AG04449 (cell line): ENCODE measurements at regions not wholly inside any gene's neighbourhood (a gene's known extent, or its start where the extent isn't known, plus 50 kb on each side); places are given as distances from the start of the nearest gene placed in this dataset.

Experiments used
- CTCF ChIA-PET: fragments of 350-600 bp; formaldehyde crosslinking; extraction: SDS; loops from one replicate; lab custom pipeline; 2021; ENCODE audit warnings: antibody characterized with exemption; lab: Yijun Ruan, JAX
- POLR2A ChIA-PET: fragments of 400-600, 350-600 bp; formaldehyde crosslinking; extraction: SDS; loops from one replicate; lab custom pipeline; 2020; ENCODE audit warnings: antibody characterized with exemption, inconsistent platforms; lab: Yijun Ruan, JAX
- DNase-seq: peaks from one replicate; pipeline ENCODE4 v3.0.0-alpha.2; 2010; ENCODE audit warnings: low read depth, low spot score
- H3K4me3 ChIP-seq: 2 replicates; pipeline ENCODE4 v1.5.1; 2011; ENCODE audit warnings: low read depth, mild to moderate bottlenecking, control low read depth, low read length
- TF ChIP-seq, protein P1 (sequence below): IDR thresholded peaks from one replicate; pipeline ENCODE4 v1.5.1; 2011; ENCODE audit warnings: mild to moderate bottlenecking, moderate library complexity, low read length, control low read depth, inconsistent platforms; ENCODE audit not compliant: insufficient read depth; ENCODE audit errors: missing control alignments

DNA sequence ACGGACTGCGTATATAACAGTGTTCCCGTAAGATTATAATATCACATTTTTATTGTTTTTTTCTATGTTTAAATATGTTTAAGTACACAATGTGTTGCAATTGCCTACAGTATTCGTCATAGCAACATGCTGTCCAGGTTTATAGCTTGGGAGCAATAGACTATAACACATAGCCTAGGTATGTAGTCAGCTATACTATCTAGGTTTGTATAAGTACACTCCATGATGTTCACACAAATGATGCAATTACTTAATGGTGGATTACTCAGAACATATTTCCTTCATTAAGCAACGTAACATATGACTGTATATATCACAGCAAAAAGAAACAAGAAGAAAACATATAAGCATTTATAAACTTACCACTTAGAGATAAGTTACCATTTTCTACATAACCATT is 160.0 kb downstream of the CBLN1 start:
- ChIA-PET POLR2A (no interaction called here), CTCF (no interaction called here)
- TF ChIP-seq, protein P1, sequence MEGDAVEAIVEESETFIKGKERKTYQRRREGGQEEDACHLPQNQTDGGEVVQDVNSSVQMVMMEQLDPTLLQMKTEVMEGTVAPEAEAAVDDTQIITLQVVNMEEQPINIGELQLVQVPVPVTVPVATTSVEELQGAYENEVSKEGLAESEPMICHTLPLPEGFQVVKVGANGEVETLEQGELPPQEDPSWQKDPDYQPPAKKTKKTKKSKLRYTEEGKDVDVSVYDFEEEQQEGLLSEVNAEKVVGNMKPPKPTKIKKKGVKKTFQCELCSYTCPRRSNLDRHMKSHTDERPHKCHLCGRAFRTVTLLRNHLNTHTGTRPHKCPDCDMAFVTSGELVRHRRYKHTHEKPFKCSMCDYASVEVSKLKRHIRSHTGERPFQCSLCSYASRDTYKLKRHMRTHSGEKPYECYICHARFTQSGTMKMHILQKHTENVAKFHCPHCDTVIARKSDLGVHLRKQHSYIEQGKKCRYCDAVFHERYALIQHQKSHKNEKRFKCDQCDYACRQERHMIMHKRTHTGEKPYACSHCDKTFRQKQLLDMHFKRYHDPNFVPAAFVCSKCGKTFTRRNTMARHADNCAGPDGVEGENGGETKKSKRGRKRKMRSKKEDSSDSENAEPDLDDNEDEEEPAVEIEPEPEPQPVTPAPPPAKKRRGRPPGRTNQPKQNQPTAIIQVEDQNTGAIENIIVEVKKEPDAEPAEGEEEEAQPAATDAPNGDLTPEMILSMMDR, result no peak
- no peak overlapping the region for H3K4me3 ChIP-seq
- DNase-seq, result no peak

DNA sequence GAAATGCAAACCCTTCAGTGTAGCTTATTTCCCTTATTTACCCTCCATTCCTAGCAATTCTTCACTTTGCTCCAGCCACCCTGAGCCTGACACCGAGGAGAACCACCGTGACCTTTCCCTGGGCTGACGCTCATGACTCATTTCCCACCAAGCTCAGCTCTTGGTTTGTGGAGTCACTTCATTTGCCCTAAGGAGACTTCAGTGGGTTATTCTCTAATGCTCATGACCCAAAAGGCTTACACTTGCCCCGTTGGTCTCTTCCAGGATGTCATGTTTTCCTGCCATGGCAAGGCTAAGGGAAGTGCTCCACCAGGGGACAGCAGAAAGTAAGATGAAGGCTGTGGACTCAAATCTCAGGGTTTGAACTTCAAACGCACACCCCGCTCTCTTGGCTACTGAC is 161.0 kb downstream of the CBLN1 start:
- POLR2A ChIA-PET, result no interaction called here
- no peak overlapping the region for H3K4me3 ChIP-seq
- CTCF ChIA-PET, result no interaction called here
- TF ChIP-seq, protein P1, result no peak
- no peak for DNase-seq

DNA sequence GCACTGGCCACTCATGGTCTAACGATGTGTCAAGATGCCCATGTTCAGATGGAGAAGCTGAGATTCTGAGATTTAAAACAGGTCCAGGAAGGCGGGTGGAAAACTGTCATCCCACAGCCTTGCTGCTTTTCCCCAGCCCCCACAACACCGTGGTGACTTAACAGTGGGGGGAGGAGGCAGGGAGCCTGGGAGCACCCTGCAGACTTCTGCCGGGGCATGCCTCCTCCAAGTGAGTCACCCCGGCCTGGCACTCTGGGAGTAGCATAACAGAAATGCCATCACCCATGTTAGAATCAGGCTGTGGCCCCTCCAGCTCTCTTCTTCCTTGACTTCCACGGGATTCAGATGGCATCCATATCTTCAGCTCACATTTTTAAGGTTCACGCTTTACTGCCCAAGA is 164.8 kb downstream of the CBLN1 start:
- no peak for DNase-seq
- POLR2A ChIA-PET, result no interaction called here
- TF ChIP-seq, protein P1, result no peak
- CTCF ChIA-PET, result no interaction called here
- H3K4me3 ChIP-seq, result no peak overlapping the region

DNA sequence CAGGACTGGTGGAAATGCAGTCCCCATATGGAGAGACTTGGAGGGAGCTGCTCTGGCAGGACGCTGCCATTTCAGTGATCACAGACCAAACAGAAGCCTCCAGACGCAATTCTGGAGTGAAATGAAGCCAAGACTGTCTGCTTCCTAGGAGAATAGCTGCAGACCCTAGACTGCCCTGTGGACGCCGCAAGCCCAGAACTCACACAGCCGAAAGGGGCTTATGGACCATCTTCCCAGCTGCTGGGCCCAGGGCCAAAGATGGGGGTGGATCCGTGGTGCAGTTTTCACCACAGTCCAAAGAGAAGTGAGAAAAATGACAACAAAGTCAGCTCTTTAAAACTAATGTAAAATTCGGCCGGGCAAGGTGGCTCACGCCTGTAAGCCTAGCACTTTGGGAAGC is 165.7 kb downstream of the CBLN1 start:
- POLR2A ChIA-PET, result no interaction called here
- TF ChIP-seq, protein P1, result no peak
- no peak overlapping the region for H3K4me3 ChIP-seq
- DNase-seq, result no peak
- CTCF ChIA-PET, result no interaction called here

DNA sequence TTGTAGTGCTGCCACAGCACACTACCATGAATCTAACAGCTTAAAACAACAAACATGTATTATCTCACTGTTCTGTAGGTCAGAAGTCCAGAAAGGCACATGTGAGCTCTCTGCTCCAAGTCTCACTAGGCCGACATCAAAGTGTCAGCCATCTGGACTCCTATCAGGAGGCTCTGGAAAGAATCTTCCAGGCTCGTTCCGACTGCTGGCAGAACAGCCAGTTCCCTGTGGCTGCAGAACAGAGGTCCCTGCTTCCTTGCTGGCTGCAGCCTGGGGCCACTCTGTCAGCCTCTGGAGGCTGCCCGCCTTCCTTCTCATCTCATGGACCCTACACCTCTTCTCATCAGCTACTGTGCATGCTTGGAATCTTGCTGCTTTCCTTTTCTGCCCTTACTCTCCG is 168.9 kb downstream of the CBLN1 start:
- no peak overlapping the region for H3K4me3 ChIP-seq
- DNase-seq, result no peak
- TF ChIP-seq, protein P1, result no peak
- POLR2A ChIA-PET, result no interaction called here
- CTCF ChIA-PET, result no interaction called here

DNA sequence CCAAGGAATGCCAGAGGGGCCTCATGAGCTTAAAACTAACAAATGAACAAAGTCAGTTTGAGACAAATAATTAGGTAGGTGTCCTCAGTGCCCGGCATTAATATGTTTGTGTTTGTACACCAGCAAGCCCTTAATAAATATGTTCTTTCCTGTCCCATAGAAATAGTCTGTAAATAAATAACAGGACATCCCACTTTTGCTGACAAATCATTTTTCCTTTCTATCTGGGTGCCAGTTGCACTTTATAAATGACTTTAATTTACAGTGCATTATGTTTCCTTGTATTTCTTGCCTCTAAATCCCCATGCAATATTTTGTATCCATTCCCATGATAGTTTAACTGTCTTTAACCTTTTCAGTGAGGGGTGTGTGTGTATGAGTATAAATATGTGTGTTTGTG is 170.3 kb downstream of the CBLN1 start:
- ChIA-PET POLR2A (no interaction called here), CTCF (no interaction called here)
- no peak overlapping the region for H3K4me3 ChIP-seq
- TF ChIP-seq, protein P1, result no peak
- no peak for DNase-seq
